ENCODE measurements at regions not wholly inside any gene's neighbourhood (a gene's known extent, or its start where the extent isn't known, plus 50 kb on each side); places are given as distances from the start of the nearest gene placed in this dataset.

- no peak for TF ChIP-seq POLR2A (IDR thresholded peaks at IDR 0.05)
- TF ChIP-seq CTCF (IDR thresholded peaks at IDR 0.05): no peak
These were observed 353.9 kb upstream of the C1orf174 start for GRCh38 chr1:4253935-4254334.

Data from right lobe of liver (tissue), 4 donors.